GM19043 (cell line): ENCODE measurements at regions not wholly inside any gene's neighbourhood (a gene's known extent, or its start where the extent isn't known, plus 50 kb on each side); places are given as distances from the start of the nearest gene placed in this dataset.

Experiments used
- ATAC-seq: cut with Tn5 transposase; IDR thresholded peaks from one replicate; pipeline ENCODE4 v1.9.1; 2021; ENCODE audit warnings: low read depth; ENCODE audit not compliant: unreplicated experiment

- no peak for ATAC-seq
Measured at GRCh38 chr11:127576210-127576609, 575.6 kb upstream of the KIRREL3 start.

GRCh38 chr11:127574478-127574877 lies 573.9 kb upstream of the KIRREL3 start:
- no peak for ATAC-seq

- ATAC-seq: no peak
Measured at GRCh38 chr11:127568891-127569290, 568.3 kb upstream of the KIRREL3 start.

GRCh38 chr11:127567237-127567932 lies 566.8 kb upstream of the KIRREL3 start:
- ATAC-seq: no peak

- ATAC-seq: no peak
Measured at GRCh38 chr11:127564810-127565209, 564.2 kb upstream of the KIRREL3 start.

GRCh38 chr11:127559978-127560377 lies 559.4 kb upstream of the KIRREL3 start:
- no peak for ATAC-seq

GRCh38 chr11:127552446-127552845 lies 551.9 kb upstream of the KIRREL3 start:
- no peak for ATAC-seq

GRCh38 chr11:127531167-127531566 lies 530.6 kb upstream of the KIRREL3 start:
- no peak for ATAC-seq

GRCh38 chr11:127528297-127528696 lies 527.7 kb upstream of the KIRREL3 start:
- ATAC-seq: no peak

- no peak for ATAC-seq
Measured at GRCh38 chr11:127524618-127525017, 524.0 kb upstream of the KIRREL3 start.

- no peak for ATAC-seq
Measured at GRCh38 chr11:127521413-127521812, 520.8 kb upstream of the KIRREL3 start.

GRCh38 chr11:127507851-127508250 lies 507.3 kb upstream of the KIRREL3 start:
- ATAC-seq: no peak

GRCh38 chr11:127506647-127507046 lies 506.1 kb upstream of the KIRREL3 start:
- ATAC-seq: no peak

GRCh38 chr11:127506126-127506525 lies 505.6 kb upstream of the KIRREL3 start:
- no peak for ATAC-seq

- ATAC-seq: no peak
Measured at GRCh38 chr11:127496165-127496564, 495.6 kb upstream of the KIRREL3 start.

- no peak for ATAC-seq
Measured at GRCh38 chr11:127493330-127494022, 492.9 kb upstream of the KIRREL3 start.

- ATAC-seq: no peak
Measured at GRCh38 chr11:127492029-127492428, 491.5 kb upstream of the KIRREL3 start.

GRCh38 chr11:127491589-127491988 lies 491.0 kb upstream of the KIRREL3 start:
- ATAC-seq: no peak

GRCh38 chr11:127490896-127491295 lies 490.3 kb upstream of the KIRREL3 start:
- ATAC-seq: no peak

- no peak for ATAC-seq
Measured at GRCh38 chr11:127485541-127485940, 485.0 kb upstream of the KIRREL3 start.

- no peak for ATAC-seq
Measured at GRCh38 chr11:127481391-127481790, 480.8 kb upstream of the KIRREL3 start.

- ATAC-seq: no peak
Measured at GRCh38 chr11:127478826-127479225, 478.3 kb upstream of the KIRREL3 start.
